ENCODE measurements at regions not wholly inside any gene's neighbourhood (a gene's known extent, or its start where the extent isn't known, plus 50 kb on each side); places are given as distances from the start of the nearest gene placed in this dataset.

DNA sequence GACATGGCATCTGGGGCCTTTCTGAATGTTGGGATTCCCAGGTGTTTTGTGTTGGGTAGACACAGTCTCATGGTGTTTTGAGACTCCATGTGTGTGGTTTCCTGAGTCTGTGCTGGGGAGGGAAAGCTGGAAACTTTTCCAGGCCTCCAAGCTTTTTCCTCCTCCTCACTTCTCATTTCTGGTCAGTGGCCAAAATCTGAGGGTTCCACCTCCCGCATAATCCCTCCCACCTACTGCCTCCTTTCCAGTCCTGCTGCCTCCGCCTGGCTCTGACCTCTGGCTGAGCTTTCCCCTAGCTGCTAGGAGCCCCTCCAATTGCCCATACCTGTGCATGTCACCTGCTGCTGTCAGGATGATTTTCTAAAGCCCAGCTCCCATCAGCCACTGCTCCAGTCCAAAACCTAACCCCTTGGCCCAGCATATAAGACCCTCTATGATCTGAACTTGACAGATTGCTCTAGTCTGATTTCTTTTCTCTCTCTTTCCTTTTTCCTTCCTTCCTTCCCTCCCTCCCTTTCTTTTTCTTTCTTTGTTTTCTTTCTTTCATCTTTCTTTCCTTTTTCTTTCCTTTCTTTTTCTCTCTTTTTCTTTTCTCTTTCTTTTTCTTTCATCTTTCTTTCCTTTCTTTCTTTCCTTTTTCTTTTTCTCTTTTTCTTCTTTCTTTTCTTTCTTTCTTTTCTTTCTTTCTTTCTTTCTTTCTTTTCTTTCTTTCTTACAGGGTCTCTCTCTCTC lies 51.4 kb upstream of the NECTIN1 start:
- no peak for DNase-seq (ENCODE audit: low spot score)
- TF ChIP-seq POLR2AphosphoS5 (IDR thresholded peaks at IDR 0.05) (no peak), CTCF (IDR thresholded peaks at IDR 0.05) (no peak), POLR2A (IDR thresholded peaks at IDR 0.05) (no peak)
- no peak overlapping the region for H3K4me3 ChIP-seq
- H3K9me3 ChIP-seq, result no peaks in the 10 kb centered on the region
- H3K4me1 ChIP-seq (replicated peaks), result no peaks in the 10 kb centered on the region
- no peaks in the 10 kb centered on the region for H3K36me3 ChIP-seq
- H3K27ac ChIP-seq, result no peak overlapping the region
- intact Hi-C loops (cut with DNase I), result no loop called here
- 53% methylated on average over 2 of the region's 2 CpGs for WGBS
- H3K27me3 ChIP-seq (replicated peaks; ENCODE audit: insufficient read depth), result no peaks in the 10 kb centered on the region

DNA sequence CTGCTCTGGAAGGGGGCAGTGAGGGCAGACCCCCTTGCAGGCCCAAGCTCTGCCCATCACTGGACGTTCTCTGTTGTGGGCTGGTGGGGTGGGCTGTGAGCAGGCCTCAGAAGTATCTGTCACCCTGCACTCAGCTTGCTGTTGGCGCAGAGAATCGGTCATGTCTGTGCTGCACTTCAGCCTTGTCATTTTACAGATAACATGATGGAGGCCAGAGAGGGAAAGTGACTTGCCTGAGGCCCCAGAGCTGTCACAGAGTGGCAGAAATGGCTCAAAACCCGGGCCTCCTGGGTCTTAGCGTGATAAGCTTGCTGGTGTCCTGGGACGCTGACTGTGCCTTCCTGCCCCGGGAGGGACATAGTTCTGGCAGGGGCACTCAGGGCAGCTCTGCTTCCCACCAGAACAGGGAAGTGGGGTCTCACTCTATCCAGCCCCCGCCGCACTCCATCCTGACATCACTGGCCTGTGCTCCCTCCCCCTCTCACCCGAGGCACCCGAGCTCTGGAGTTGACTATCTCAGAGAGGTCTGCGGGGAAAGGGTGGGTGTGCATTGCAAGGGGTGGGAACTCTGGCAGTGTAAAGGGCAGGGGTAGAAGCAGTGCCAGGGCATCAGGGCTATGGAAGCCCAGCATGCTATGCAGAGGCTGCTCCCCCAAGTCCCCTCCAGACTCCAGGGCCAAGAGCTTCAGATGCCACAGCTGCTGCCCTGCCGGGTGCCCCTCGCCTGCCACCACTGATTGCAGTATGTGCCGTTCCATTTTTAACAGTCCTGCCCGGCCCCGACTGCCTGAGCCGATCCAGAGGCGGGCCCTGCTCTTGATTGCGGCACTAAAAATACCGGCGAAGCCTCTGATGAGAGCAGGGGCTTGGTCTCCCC lies 50.4 kb upstream of the NECTIN1 start:
- DNase-seq (ENCODE audit: low spot score), result no peak
- no peaks in the 10 kb centered on the region for H3K36me3 ChIP-seq
- no peaks in the 10 kb centered on the region for H3K4me1 ChIP-seq (replicated peaks)
- H3K9me3 ChIP-seq, result no peaks in the 10 kb centered on the region
- WGBS, result 74% methylated on average over 21 of the region's 22 CpGs
- no peak overlapping the region for H3K4me3 ChIP-seq
- H3K27me3 ChIP-seq (replicated peaks; ENCODE audit: insufficient read depth), result no peaks in the 10 kb centered on the region
- TF ChIP-seq POLR2AphosphoS5 (IDR thresholded peaks at IDR 0.05) (no peak), CTCF (IDR thresholded peaks at IDR 0.05) (no peak), POLR2A (IDR thresholded peaks at IDR 0.05) (no peak)
- intact Hi-C loops (cut with DNase I), result no loop called here
- H3K27ac ChIP-seq, result no peak overlapping the region

Measured in prostate gland (tissue), 2 donors.